AG09319 (cell line): ENCODE measurements at regions not wholly inside any gene's neighbourhood (a gene's known extent, or its start where the extent isn't known, plus 50 kb on each side); places are given as distances from the start of the nearest gene placed in this dataset.

ENCODE experiments used
- DNase-seq: peaks from one replicate; pipeline ENCODE4 v3.0.0-alpha.2; 2010; ENCODE audit warnings: low read depth; ENCODE audit errors: extremely low read depth
- TF ChIP-seq, protein P1 (sequence below): IDR thresholded peaks from 2 replicates; pipeline ENCODE4 v1.5.1; 2011; ENCODE audit warnings: low read depth, mild to moderate bottlenecking, inconsistent platforms, low read length, moderate library complexity

DNA sequence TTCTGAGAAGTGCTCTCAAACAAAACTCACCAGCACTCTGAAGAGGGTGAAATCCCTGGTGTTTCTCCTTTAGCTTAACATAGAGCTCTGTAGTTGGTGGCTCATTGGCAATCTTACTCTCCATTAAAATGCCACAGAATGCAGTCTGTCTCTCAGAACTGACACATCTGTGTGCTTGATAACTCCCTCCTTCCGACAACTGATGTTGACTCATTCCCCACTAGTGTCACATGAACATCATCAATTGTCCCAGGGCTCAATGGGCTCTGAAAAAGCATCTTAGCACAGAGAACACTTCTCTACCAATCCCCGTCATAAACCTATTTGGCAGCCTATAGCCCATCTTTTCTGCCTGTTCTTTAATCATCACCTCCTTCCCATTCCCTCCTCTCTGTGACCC lies 133.2 kb upstream of the ZC3H11B start:
- DNase-seq, result no peak
- TF ChIP-seq, protein P1, sequence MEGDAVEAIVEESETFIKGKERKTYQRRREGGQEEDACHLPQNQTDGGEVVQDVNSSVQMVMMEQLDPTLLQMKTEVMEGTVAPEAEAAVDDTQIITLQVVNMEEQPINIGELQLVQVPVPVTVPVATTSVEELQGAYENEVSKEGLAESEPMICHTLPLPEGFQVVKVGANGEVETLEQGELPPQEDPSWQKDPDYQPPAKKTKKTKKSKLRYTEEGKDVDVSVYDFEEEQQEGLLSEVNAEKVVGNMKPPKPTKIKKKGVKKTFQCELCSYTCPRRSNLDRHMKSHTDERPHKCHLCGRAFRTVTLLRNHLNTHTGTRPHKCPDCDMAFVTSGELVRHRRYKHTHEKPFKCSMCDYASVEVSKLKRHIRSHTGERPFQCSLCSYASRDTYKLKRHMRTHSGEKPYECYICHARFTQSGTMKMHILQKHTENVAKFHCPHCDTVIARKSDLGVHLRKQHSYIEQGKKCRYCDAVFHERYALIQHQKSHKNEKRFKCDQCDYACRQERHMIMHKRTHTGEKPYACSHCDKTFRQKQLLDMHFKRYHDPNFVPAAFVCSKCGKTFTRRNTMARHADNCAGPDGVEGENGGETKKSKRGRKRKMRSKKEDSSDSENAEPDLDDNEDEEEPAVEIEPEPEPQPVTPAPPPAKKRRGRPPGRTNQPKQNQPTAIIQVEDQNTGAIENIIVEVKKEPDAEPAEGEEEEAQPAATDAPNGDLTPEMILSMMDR, result no peak

DNA sequence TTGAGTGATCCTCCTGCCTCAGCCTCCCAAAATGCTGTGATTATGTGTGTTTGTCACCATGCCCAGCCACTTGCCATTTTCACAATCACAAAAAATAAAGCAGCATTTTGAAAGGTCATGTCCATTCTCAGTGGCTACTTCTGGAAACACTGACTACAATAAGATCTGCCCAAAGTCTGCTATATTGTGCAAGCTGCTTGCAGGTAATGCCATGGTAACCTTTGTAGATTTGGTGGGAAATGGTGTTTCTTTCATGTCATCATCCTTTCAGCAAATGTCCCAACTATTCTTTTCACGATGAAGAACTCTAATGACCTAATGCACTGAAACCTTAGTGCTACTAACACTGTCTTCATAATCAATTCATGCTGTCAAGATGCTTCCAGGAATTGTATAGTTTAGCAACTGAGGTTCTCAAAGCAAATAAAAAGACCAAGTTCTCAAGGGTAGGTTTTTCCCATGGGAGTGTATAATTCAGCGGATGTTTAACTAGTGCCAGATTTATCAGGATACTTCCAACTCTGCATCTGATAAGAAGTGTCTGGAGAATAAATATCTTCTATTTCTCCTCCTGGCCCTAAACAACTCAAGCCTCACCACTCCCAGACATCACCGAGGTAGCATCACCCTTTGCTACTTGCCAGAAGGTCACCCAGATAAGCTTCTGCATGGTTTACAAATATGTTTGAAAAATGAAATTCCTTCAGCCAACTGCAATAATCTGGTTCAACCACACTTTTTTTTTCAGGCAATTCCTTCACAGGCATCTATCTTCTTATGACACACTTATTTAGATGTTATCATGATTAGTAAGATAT lies 132.0 kb upstream of the ZC3H11B start:
- TF ChIP-seq, protein P1, result no peak
- no peak for DNase-seq

DNA sequence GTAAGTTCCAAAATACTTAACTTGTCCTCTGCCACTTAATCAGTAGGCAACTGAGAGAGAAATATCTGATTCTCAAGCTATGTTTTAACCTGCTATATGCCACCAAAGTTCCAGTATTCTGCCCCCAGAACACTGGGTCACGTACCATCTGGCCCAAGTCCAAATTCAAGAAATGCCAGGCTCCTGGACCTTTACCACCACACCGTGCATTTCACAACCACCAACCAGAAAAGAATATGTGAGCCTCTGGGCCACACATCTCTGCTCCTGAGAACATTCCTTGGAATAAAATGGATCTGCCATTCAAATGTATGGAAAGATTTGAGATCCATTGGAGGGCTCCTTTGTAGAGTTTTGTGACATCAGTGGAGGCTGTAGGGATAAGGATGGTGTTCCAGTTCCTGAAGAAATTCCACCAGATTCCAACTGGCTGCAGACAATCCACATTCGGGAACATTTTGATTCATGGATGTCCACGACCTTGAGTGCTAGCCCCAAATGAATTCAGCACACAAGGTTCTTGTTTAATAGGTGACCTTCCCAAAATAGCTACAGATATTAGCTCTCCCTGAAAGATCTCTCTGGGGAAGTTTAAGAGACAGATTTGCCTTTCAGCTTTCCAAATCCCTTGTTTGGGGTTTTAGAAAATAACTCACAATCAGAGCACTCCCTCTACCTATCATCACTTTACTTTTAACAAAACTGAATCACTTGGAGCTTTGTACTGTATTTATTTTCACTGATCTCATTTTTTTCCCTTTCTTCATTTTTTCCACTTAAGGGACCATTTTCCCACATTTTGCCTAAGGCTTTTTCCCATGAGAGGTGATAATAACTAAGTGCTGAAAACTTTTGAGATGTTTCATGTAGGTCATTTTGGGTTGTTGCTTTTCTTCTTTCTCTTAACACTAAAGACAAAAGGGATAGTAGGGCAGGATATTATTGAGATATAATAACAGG lies 128.4 kb upstream of the ZC3H11B start:
- TF ChIP-seq, protein P1, result no peak
- DNase-seq, result no peak

DNA sequence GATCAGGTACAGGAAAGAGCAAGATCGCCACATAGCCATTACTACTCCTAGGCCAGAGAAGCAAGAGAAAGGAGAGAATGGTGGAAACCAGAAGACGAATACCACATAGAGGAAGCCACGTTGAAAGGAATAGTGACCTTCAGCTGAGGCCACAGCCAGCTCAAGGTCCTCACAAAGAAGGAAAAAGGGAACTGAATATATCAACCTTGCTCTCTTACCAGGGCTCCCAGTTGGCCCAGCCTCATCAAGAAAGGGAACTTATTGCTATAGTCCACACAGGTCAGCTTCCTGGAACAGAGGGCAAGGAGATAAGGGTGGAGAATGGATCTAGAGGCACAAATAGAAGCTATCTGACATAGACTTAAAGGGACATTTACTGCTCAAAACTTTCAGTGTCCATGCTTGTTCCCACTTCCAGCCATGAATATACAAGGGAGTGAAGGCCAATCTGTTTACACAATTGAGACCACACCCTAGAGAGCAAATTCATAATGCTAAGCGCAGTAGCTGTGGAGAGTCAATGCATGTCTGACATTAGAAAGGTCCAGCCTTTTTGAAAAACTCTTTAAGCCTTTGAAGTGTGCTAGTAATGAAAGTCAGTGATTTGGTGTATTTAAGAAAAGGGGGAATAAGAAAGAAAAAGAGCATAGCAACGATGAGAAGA lies 120.7 kb upstream of the ZC3H11B start:
- no peak for DNase-seq
- TF ChIP-seq, protein P1, result no peak

DNA sequence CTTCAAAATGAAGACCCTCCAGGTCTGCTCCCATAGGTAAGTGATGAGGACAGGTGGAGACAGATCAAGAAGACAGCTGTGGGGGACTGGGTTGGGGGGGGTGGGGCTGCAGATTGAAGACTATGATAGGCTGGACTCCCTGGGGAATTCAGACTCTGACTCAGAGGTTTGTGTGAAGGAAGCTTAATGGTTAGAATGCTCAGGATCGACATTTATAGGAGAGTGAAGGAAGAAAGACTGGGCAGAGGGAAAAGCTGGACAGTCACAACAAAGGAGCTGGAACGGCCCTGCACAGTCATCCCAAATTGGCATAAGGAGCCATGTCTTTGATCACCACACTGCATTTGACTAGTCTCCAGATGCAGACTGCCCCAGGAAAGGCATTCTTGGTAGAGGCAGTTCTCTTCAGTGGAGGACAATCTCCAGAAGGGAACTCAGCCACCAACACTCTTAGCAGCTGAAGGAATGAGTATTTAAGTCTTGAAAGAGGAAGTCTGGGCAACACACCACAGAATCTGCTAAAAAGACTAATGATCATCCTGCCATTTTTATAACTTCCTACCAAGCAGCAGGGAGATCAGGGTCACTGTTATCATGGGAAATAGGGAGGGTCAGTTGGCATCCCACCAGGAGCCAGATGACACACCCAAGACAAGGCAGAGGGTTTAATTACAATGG lies 120.0 kb upstream of the ZC3H11B start:
- DNase-seq, result no peak
- TF ChIP-seq, protein P1, result no peak

DNA sequence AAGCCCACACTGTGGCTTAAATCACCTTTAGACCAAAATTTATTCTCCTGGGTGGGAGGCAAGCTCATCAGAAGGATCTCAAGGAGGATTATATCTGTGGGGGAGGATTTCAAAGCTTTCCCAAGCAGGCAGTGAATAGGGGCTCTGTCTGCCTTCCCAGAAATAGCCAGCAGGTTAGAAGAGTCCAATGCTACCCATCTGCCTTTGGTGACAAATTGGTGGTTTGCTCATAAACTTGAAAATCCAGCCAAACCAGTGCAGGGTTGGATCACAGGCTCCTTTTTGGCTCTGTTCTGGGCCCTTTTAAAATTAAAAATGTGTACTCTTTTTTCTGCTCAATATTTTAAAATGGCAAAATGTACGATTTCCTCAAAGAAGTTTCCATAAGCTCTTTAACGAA lies 118.9 kb upstream of the ZC3H11B start:
- TF ChIP-seq, protein P1, result no peak
- no peak for DNase-seq
